HG02642 (cell line): ENCODE measurements at regions not wholly inside any gene's neighbourhood (a gene's known extent, or its start where the extent isn't known, plus 50 kb on each side); places are given as distances from the start of the nearest gene placed in this dataset.

Experiments used
- ATAC-seq: cut with Tn5 transposase; IDR thresholded peaks from one replicate; pipeline ENCODE4 v1.9.1; 2021; ENCODE audit warnings: mild to moderate bottlenecking; ENCODE audit not compliant: unreplicated experiment, poor library complexity

- no peak for ATAC-seq
Measured at GRCh38 chr1:56065729-56066128, 513.6 kb downstream of the PLPP3 start.

- no peak for ATAC-seq
Measured at GRCh38 chr1:56064705-56065104, 514.7 kb downstream of the PLPP3 start.

- ATAC-seq, result no peak
Measured at GRCh38 chr1:56063461-56063860, 515.9 kb downstream of the PLPP3 start.

- ATAC-seq, result no peak
Measured at GRCh38 chr1:56062625-56063024, 516.7 kb downstream of the PLPP3 start.

GRCh38 chr1:56061824-56062223, 517.5 kb downstream of the PLPP3 start:
- ATAC-seq, result no peak

- ATAC-seq, result no peak
Measured at GRCh38 chr1:56060906-56061305, 518.5 kb downstream of the PLPP3 start.

- ATAC-seq, result no peak
Measured at GRCh38 chr1:56057466-56058405, 521.6 kb downstream of the PLPP3 start.

GRCh38 chr1:56056438-56057287, 522.7 kb downstream of the PLPP3 start:
- no peak for ATAC-seq

- no peak for ATAC-seq
Measured at GRCh38 chr1:56054959-56055358, 524.4 kb downstream of the PLPP3 start.

GRCh38 chr1:56052041-56052440, 527.3 kb downstream of the PLPP3 start:
- ATAC-seq, result no peak

- no peak for ATAC-seq
Measured at GRCh38 chr1:56050911-56051310, 528.5 kb downstream of the PLPP3 start.

GRCh38 chr1:56045477-56045876, 533.9 kb downstream of the PLPP3 start:
- no peak for ATAC-seq

- ATAC-seq, result no peak
Measured at GRCh38 chr1:56045062-56045461, 534.3 kb downstream of the PLPP3 start.

- ATAC-seq, result no peak
Measured at GRCh38 chr1:56036479-56036878, 542.9 kb downstream of the PLPP3 start.

- no peak for ATAC-seq
Measured at GRCh38 chr1:56034847-56035481, 544.4 kb downstream of the PLPP3 start.

- ATAC-seq, result no peak
Measured at GRCh38 chr1:56034222-56034621, 545.1 kb downstream of the PLPP3 start.

- ATAC-seq, result no peak
Measured at GRCh38 chr1:56033321-56034037, 545.9 kb downstream of the PLPP3 start.

GRCh38 chr1:56032096-56032676, 547.2 kb downstream of the PLPP3 start:
- ATAC-seq, result no peak

- ATAC-seq, result no peak
Measured at GRCh38 chr1:56031001-56031400, 548.4 kb downstream of the PLPP3 start.
